ENCODE measurements at regions not wholly inside any gene's neighbourhood (a gene's known extent, or its start where the extent isn't known, plus 50 kb on each side); places are given as distances from the start of the nearest gene placed in this dataset.

GRCh38 chr2:240340361-240340761, 95.1 kb upstream of the GPC1 start:
- TF ChIP-seq CTCF (IDR thresholded peaks at IDR 0.05) (no peak), POLR2A (IDR thresholded peaks at IDR 0.05) (no peak)

Measured in right lobe of liver (tissue), 4 donors.